ENCODE measurements at regions not wholly inside any gene's neighbourhood (a gene's known extent, or its start where the extent isn't known, plus 50 kb on each side); places are given as distances from the start of the nearest gene placed in this dataset.

- DNase-seq (ENCODE audit: low read depth) = no peak
- H3K4me3 ChIP-seq (ENCODE audit: low read depth, low read length) = no peak overlapping the region
- no peak for TF ChIP-seq CTCF (IDR thresholded peaks at IDR 0.05; ENCODE audit: insufficient read depth, low read depth, low read length, missing control alignments)
These were observed 152.0 kb downstream of the TLE3 start for GRCh38 chr15:69945729-69946128.

- DNase-seq (ENCODE audit: low read depth) = no peak
- TF ChIP-seq CTCF (IDR thresholded peaks at IDR 0.05; ENCODE audit: insufficient read depth, low read depth, low read length, missing control alignments) = no peak
These were observed 150.8 kb downstream of the TLE3 start for GRCh38 chr15:69946870-69947269.

GRCh38 chr15:69947394-69947793, 150.3 kb downstream of the TLE3 start:
- TF ChIP-seq CTCF (IDR thresholded peaks at IDR 0.05; ENCODE audit: insufficient read depth, low read depth, low read length, missing control alignments) = no peak
- H3K4me3 ChIP-seq (ENCODE audit: low read depth, low read length) = no peak overlapping the region

More at GRCh38 chr15:69946870-69947269, 150.8 kb downstream of the TLE3 start:
- H3K4me3 ChIP-seq (ENCODE audit: low read depth, low read length) = no peak overlapping the region

GRCh38 chr15:69949485-69949884, 148.2 kb downstream of the TLE3 start:
- no peak for DNase-seq (ENCODE audit: low read depth)
- TF ChIP-seq CTCF (IDR thresholded peaks at IDR 0.05; ENCODE audit: insufficient read depth, low read depth, low read length, missing control alignments) = no peak
- H3K4me3 ChIP-seq (ENCODE audit: low read depth, low read length) = no peak overlapping the region

More at GRCh38 chr15:69947394-69947793, 150.3 kb downstream of the TLE3 start:
- no peak for DNase-seq (ENCODE audit: low read depth)

GRCh38 chr15:69951256-69951897, 146.3 kb downstream of the TLE3 start:
- TF ChIP-seq CTCF (IDR thresholded peaks at IDR 0.05; ENCODE audit: insufficient read depth, low read depth, low read length, missing control alignments) = no peak
- H3K4me3 ChIP-seq (ENCODE audit: low read depth, low read length) = no peak overlapping the region
- no peak for DNase-seq (ENCODE audit: low read depth)

- DNase-seq (ENCODE audit: low read depth) = no peak
These were observed 145.7 kb downstream of the TLE3 start for GRCh38 chr15:69951898-69952555.

More at GRCh38 chr15:69951898-69952555, 145.7 kb downstream of the TLE3 start:
- H3K4me3 ChIP-seq (ENCODE audit: low read depth, low read length) = no peak overlapping the region
- TF ChIP-seq CTCF (IDR thresholded peaks at IDR 0.05; ENCODE audit: insufficient read depth, low read depth, low read length, missing control alignments) = no peak

All from GM12865 (cell line).